SK-N-SH (cell line): ENCODE measurements at regions not wholly inside any gene's neighbourhood (a gene's known extent, or its start where the extent isn't known, plus 50 kb on each side); places are given as distances from the start of the nearest gene placed in this dataset.

Source experiments
- EP300 ChIP-seq, 2 experiments: IDR thresholded peaks; 2 replicates each; pipeline versions ENCODE4 v1.4.0 to v1.6.1; 2012; ENCODE audit warnings: borderline replicate concordance in 1 of 2, low read depth in 1 of 2, low read length in 1 of 2
- FOSL2 ChIP-seq: IDR thresholded peaks from 2 replicates; pipeline ENCODE4 v1.4.0; 2012; ENCODE audit warnings: low read depth, mild to moderate bottlenecking, moderate library complexity, borderline replicate concordance
- MEF2A ChIP-seq: IDR thresholded peaks from 2 replicates; pipeline ENCODE4 v1.4.0; 2012; ENCODE audit warnings: low read depth, borderline replicate concordance
- NFIC ChIP-seq: IDR thresholded peaks from 2 replicates; pipeline ENCODE4 v1.4.0; 2012; ENCODE audit warnings: borderline replicate concordance
- POLR2AphosphoS5 ChIP-seq: IDR thresholded peaks from 2 replicates; pipeline ENCODE4 v1.6.1; 2012; ENCODE audit warnings: low read depth, low read length
- RFX5 ChIP-seq: IDR thresholded peaks from 2 replicates; pipeline ENCODE4 v1.6.1; 2012; ENCODE audit warnings: mild to moderate bottlenecking, improper control_type of control experiment, low read length
- RXRA ChIP-seq: IDR thresholded peaks from 2 replicates; pipeline ENCODE4 v1.4.0; 2012; ENCODE audit warnings: low read depth, mild to moderate bottlenecking, borderline replicate concordance
- SMC3 ChIP-seq: IDR thresholded peaks from 2 replicates; pipeline ENCODE4 v1.6.1; 2012; ENCODE audit warnings: low read depth, low read length, improper control_type of control experiment
- TF ChIP-seq, protein P1 (sequence below): fragments of 150-350 bp; IDR thresholded peaks from 2 replicates; pipeline ENCODE4 v1.6.1; 2017; ENCODE audit warnings: antibody characterized with exemption, low read length, low read depth, borderline replicate concordance
- TF ChIP-seq, protein P2 (sequence below): fragments of 200-600 bp; sonication (generic); IDR thresholded peaks from 2 replicates; pipeline ENCODE4 v1.6.1; 2017; ENCODE audit warnings: antibody characterized with exemption, mild to moderate bottlenecking, moderate library complexity
- TF ChIP-seq, protein P3 (sequence below): IDR thresholded peaks from 2 replicates; pipeline ENCODE4 v1.6.1; 2012; ENCODE audit warnings: mild to moderate bottlenecking, low read depth, low read length, moderate library complexity

DNA sequence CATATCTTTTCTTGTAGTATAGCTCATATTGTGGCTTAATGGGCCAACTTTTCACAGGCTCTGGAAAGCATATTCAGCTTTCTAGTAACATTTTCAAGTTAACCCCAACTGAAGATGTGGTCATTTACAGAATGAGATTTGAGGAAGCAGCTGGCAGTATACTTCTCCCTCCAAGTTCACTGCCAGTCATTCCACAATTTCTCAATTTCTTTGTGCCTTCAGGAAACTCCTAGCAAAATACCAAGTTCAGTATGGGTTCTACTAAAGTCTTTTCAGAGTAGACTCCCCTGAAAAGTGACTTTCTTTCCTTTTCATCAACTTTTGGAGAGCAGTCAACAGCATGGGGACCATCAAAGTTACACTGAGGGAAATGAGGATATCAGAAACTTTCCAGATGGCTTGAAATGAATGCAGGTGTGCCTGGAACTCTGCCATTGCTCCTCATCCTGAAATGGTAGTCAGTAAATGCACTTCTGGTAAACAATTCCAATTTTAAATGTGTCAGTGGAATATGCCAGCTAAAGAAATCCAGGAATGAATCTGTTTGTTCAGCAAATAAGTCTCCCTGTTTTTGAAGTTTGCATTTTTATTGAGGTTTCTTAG is 81.5 kb upstream of the TEX13D start:
- TF ChIP-seq, protein P1, sequence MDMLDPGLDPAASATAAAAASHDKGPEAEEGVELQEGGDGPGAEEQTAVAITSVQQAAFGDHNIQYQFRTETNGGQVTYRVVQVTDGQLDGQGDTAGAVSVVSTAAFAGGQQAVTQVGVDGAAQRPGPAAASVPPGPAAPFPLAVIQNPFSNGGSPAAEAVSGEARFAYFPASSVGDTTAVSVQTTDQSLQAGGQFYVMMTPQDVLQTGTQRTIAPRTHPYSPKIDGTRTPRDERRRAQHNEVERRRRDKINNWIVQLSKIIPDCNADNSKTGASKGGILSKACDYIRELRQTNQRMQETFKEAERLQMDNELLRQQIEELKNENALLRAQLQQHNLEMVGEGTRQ, result no peak
- TF ChIP-seq, protein P2, sequence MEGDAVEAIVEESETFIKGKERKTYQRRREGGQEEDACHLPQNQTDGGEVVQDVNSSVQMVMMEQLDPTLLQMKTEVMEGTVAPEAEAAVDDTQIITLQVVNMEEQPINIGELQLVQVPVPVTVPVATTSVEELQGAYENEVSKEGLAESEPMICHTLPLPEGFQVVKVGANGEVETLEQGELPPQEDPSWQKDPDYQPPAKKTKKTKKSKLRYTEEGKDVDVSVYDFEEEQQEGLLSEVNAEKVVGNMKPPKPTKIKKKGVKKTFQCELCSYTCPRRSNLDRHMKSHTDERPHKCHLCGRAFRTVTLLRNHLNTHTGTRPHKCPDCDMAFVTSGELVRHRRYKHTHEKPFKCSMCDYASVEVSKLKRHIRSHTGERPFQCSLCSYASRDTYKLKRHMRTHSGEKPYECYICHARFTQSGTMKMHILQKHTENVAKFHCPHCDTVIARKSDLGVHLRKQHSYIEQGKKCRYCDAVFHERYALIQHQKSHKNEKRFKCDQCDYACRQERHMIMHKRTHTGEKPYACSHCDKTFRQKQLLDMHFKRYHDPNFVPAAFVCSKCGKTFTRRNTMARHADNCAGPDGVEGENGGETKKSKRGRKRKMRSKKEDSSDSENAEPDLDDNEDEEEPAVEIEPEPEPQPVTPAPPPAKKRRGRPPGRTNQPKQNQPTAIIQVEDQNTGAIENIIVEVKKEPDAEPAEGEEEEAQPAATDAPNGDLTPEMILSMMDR, result no peak
- no peak for TF ChIP-seq RFX5
- no peak for TF ChIP-seq POLR2AphosphoS5
- TF ChIP-seq, protein P3, sequence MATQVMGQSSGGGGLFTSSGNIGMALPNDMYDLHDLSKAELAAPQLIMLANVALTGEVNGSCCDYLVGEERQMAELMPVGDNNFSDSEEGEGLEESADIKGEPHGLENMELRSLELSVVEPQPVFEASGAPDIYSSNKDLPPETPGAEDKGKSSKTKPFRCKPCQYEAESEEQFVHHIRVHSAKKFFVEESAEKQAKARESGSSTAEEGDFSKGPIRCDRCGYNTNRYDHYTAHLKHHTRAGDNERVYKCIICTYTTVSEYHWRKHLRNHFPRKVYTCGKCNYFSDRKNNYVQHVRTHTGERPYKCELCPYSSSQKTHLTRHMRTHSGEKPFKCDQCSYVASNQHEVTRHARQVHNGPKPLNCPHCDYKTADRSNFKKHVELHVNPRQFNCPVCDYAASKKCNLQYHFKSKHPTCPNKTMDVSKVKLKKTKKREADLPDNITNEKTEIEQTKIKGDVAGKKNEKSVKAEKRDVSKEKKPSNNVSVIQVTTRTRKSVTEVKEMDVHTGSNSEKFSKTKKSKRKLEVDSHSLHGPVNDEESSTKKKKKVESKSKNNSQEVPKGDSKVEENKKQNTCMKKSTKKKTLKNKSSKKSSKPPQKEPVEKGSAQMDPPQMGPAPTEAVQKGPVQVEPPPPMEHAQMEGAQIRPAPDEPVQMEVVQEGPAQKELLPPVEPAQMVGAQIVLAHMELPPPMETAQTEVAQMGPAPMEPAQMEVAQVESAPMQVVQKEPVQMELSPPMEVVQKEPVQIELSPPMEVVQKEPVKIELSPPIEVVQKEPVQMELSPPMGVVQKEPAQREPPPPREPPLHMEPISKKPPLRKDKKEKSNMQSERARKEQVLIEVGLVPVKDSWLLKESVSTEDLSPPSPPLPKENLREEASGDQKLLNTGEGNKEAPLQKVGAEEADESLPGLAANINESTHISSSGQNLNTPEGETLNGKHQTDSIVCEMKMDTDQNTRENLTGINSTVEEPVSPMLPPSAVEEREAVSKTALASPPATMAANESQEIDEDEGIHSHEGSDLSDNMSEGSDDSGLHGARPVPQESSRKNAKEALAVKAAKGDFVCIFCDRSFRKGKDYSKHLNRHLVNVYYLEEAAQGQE, result no peak
- TF ChIP-seq MEF2A, result no peak
- TF ChIP-seq FOSL2, result no peak
- TF ChIP-seq EP300 (IDR thresholded peaks at IDR 0.05; ENCODE audit: borderline replicate concordance in 1 of 2, low read depth in 1 of 2, low read length in 1 of 2), result no peak
- TF ChIP-seq NFIC, result no peak
- no peak for TF ChIP-seq SMC3
- TF ChIP-seq RXRA, result no peak
